WTC11 (cell line): ENCODE measurements at regions not wholly inside any gene's neighbourhood (a gene's known extent, or its start where the extent isn't known, plus 50 kb on each side); places are given as distances from the start of the nearest gene placed in this dataset.

ENCODE experiments used
- ATAC-seq: fragments of 200-7000 bp; cut with Tn5 transposase; 2 replicates; pipeline ENCODE4 v1.10.0; 2021; ENCODE audit warnings: mild to moderate bottlenecking, moderate library complexity
- CTCF ChIA-PET: fragments of 300-600 bp; sonication (Branson Sonifier 250); formaldehyde crosslinking; loops from one replicate; lab custom pipeline; 2021; ENCODE audit warnings: antibody characterized with exemption; lab: Charles Lee
- POLR2A ChIA-PET: fragments of 350-600 bp; sonication (Branson Sonifier 250); formaldehyde crosslinking; loops from one replicate; lab custom pipeline; 2021; ENCODE audit warnings: antibody characterized with exemption; lab: Charles Lee
- DNase-seq: peaks from one replicate; pipeline ENCODE4 v3.0.0; 2021; ENCODE audit warnings: low spot score
- H3K27ac Mint-ChIP-seq: 2 replicates; pipeline ENCODE4 v1.8.0; 2021; ENCODE audit warnings: mixed read lengths
- H3K27me3 Mint-ChIP-seq: 2 replicates; pipeline ENCODE4 v1.8.0; 2021; ENCODE audit warnings: low read depth, mild to moderate bottlenecking, moderate library complexity, mixed read lengths
- H3K36me3 Mint-ChIP-seq: 2 replicates; pipeline ENCODE4 v1.8.0; 2021; ENCODE audit warnings: mixed read lengths
- H3K4me1 Mint-ChIP-seq: 2 replicates; pipeline ENCODE4 v1.8.0; 2022; ENCODE audit warnings: mixed read lengths
- H3K4me3 Mint-ChIP-seq: 2 replicates; pipeline ENCODE4 v1.8.0; 2021; ENCODE audit warnings: mild to moderate bottlenecking, moderate library complexity, mixed read lengths
- H3K9me3 Mint-ChIP-seq: 2 replicates; pipeline ENCODE4 v1.8.0; 2021; ENCODE audit warnings: mixed read lengths
- CBFB ChIP-seq: sonication (generic); formaldehyde crosslinking; IDR thresholded peaks from 2 replicates; pipeline ENCODE4 v1.8.1; 2022; ENCODE audit warnings: mild to moderate bottlenecking, low read depth, missing genetic modification reagents
- CREB1 ChIP-seq: sonication (generic); formaldehyde crosslinking; IDR thresholded peaks from 2 replicates; pipeline ENCODE4 v1.8.0; 2023; ENCODE audit warnings: mild to moderate bottlenecking, missing genetic modification reagents
- EMX1 ChIP-seq: fragments of 250-450 bp; sonication (Bioruptor Pico); IDR thresholded peaks from 2 replicates; pipeline ENCODE4 v1.8.0; 2021; ENCODE audit warnings: mild to moderate bottlenecking
- FOXK1 ChIP-seq: sonication (generic); formaldehyde crosslinking; IDR thresholded peaks from 2 replicates; pipeline ENCODE4 v1.8.0; 2022; ENCODE audit warnings: mild to moderate bottlenecking, moderate library complexity, missing genetic modification reagents
- GRHL2 ChIP-seq: fragments of 250-450 bp; sonication (Bioruptor Pico); IDR thresholded peaks from 2 replicates; pipeline ENCODE4 v1.8.0; 2022; ENCODE audit warnings: mild to moderate bottlenecking, moderate library complexity; ENCODE audit not compliant: insufficient replicate concordance, severe bottlenecking
- GTF2I ChIP-seq: fragments of 250-450 bp; sonication (Bioruptor Pico); conservative IDR thresholded peaks from 2 replicates; pipeline ENCODE4 v1.4.0; 2021; ENCODE audit warnings: mild to moderate bottlenecking
- HMGA2 ChIP-seq: fragments of 250-450 bp; sonication (Bioruptor Pico); IDR thresholded peaks from 2 replicates; pipeline ENCODE4 v1.4.0; 2021; ENCODE audit warnings: mild to moderate bottlenecking, moderate library complexity
- NR3C1 ChIP-seq: sonication (generic); formaldehyde crosslinking; conservative IDR thresholded peaks from 2 replicates; pipeline ENCODE4 v1.8.1; 2023; ENCODE audit warnings: low read depth, mild to moderate bottlenecking, missing genetic modification reagents
- OVOL2 ChIP-seq: fragments of 250-450 bp; sonication (Bioruptor Pico); IDR thresholded peaks from 2 replicates; pipeline ENCODE4 v1.9.0; 2021; ENCODE audit warnings: mild to moderate bottlenecking, borderline replicate concordance
- SMAD3 ChIP-seq: sonication (generic); formaldehyde crosslinking; IDR thresholded peaks from 2 replicates; pipeline ENCODE4 v1.8.0; 2022; ENCODE audit warnings: missing genetic modification reagents, mild to moderate bottlenecking, borderline replicate concordance
- SMAD4 ChIP-seq: sonication (generic); formaldehyde crosslinking; IDR thresholded peaks from 2 replicates; pipeline ENCODE4 v1.8.0; 2022; ENCODE audit warnings: mild to moderate bottlenecking, missing genetic modification reagents
- TEAD1 ChIP-seq: sonication (generic); formaldehyde crosslinking; IDR thresholded peaks from 2 replicates; pipeline ENCODE4 v1.8.0; 2022; ENCODE audit warnings: mild to moderate bottlenecking, missing genetic modification reagents
- TP53 ChIP-seq: sonication (generic); formaldehyde crosslinking; IDR thresholded peaks from 2 replicates; pipeline ENCODE4 v1.8.1; 2023; ENCODE audit warnings: mild to moderate bottlenecking, missing genetic modification reagents
- ZNF232 ChIP-seq: sonication (generic); formaldehyde crosslinking; IDR thresholded peaks from 2 replicates; pipeline ENCODE4 v1.8.0; 2022; ENCODE audit warnings: mild to moderate bottlenecking, missing genetic modification reagents
- TF ChIP-seq, protein P1 (sequence below): sonication (generic); formaldehyde crosslinking; conservative IDR thresholded peaks from 2 replicates; pipeline ENCODE4 v1.8.1; 2023; ENCODE audit warnings: mild to moderate bottlenecking, low read depth, missing genetic modification reagents, moderate library complexity
- TF ChIP-seq, protein P2 (sequence below): sonication (generic); formaldehyde crosslinking; IDR thresholded peaks from 2 replicates; pipeline ENCODE4 v1.8.1; 2023; ENCODE audit warnings: mild to moderate bottlenecking, missing genetic modification reagents, moderate library complexity
- TF ChIP-seq, protein P3 (sequence below): sonication (generic); formaldehyde crosslinking; IDR thresholded peaks from 2 replicates; pipeline ENCODE4 v1.8.0; 2023; ENCODE audit warnings: missing genetic modification reagents, mild to moderate bottlenecking, borderline replicate concordance
- TF ChIP-seq, protein P4 (sequence below): fragments of 250-450 bp; sonication (Bioruptor Pico); IDR thresholded peaks from 2 replicates; pipeline ENCODE4 v1.9.0; 2021; ENCODE audit warnings: mild to moderate bottlenecking, borderline replicate concordance
- TF ChIP-seq, protein P5 (sequence below): fragments of 250-450 bp; sonication (Bioruptor Pico); IDR thresholded peaks from 2 replicates; pipeline ENCODE4 v1.9.0; 2021; ENCODE audit warnings: mild to moderate bottlenecking
- TF ChIP-seq, protein P6 (sequence below): sonication (generic); formaldehyde crosslinking; IDR thresholded peaks from 2 replicates; pipeline ENCODE4 v1.8.1; 2023; ENCODE audit warnings: mild to moderate bottlenecking, missing genetic modification reagents, moderate library complexity

DNA sequence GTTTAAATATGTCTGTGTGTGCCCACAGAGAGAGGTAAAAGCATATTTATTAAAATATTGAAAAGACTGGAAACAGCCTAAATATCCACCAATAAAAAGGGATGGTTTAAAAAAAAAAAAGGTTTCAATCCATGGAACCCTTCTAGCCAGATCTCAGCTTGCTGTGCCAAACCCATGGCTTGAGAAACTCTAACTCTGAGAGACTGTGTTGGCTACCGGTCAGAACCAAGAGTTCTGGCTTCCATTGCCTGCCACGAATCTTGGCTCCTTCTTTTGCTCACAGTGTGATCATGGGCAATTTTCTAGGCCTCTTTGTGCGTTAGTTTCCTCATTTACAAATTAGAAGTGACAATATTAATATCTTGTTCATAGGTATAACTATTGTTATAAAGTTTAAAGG is 201.3 kb upstream of the IRX3 start:
- POLR2A ChIA-PET, result no interaction called here
- no peak overlapping the region for H3K27ac Mint-ChIP-seq
- no peaks in the 10 kb centered on the region for H3K9me3 Mint-ChIP-seq
- no peak for ATAC-seq
- H3K4me1 Mint-ChIP-seq, result 0 out of 2 replicates have a peak, but pooled peaks cover 3% of the 10 kb centered on the region
- no peak overlapping the region for H3K4me3 Mint-ChIP-seq
- no peaks in the 10 kb centered on the region for H3K36me3 Mint-ChIP-seq
- CTCF ChIA-PET, result no interaction called here
- no peak for DNase-seq
- TF ChIP-seq, protein P1, sequence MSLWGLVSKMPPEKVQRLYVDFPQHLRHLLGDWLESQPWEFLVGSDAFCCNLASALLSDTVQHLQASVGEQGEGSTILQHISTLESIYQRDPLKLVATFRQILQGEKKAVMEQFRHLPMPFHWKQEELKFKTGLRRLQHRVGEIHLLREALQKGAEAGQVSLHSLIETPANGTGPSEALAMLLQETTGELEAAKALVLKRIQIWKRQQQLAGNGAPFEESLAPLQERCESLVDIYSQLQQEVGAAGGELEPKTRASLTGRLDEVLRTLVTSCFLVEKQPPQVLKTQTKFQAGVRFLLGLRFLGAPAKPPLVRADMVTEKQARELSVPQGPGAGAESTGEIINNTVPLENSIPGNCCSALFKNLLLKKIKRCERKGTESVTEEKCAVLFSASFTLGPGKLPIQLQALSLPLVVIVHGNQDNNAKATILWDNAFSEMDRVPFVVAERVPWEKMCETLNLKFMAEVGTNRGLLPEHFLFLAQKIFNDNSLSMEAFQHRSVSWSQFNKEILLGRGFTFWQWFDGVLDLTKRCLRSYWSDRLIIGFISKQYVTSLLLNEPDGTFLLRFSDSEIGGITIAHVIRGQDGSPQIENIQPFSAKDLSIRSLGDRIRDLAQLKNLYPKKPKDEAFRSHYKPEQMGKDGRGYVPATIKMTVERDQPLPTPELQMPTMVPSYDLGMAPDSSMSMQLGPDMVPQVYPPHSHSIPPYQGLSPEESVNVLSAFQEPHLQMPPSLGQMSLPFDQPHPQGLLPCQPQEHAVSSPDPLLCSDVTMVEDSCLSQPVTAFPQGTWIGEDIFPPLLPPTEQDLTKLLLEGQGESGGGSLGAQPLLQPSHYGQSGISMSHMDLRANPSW, result no peak
- TF ChIP-seq ZNF232, result no peak
- TF ChIP-seq, protein P2, sequence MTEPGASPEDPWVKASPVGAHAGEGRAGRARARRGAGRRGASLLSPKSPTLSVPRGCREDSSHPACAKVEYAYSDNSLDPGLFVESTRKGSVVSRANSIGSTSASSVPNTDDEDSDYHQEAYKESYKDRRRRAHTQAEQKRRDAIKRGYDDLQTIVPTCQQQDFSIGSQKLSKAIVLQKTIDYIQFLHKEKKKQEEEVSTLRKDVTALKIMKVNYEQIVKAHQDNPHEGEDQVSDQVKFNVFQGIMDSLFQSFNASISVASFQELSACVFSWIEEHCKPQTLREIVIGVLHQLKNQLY (CRISPR knock-in tag), result no peak
- no peak for TF ChIP-seq CREB1 (CRISPR knock-in tag)
- no peak for TF ChIP-seq SMAD3 (CRISPR knock-in tag)
- TF ChIP-seq, protein P3, sequence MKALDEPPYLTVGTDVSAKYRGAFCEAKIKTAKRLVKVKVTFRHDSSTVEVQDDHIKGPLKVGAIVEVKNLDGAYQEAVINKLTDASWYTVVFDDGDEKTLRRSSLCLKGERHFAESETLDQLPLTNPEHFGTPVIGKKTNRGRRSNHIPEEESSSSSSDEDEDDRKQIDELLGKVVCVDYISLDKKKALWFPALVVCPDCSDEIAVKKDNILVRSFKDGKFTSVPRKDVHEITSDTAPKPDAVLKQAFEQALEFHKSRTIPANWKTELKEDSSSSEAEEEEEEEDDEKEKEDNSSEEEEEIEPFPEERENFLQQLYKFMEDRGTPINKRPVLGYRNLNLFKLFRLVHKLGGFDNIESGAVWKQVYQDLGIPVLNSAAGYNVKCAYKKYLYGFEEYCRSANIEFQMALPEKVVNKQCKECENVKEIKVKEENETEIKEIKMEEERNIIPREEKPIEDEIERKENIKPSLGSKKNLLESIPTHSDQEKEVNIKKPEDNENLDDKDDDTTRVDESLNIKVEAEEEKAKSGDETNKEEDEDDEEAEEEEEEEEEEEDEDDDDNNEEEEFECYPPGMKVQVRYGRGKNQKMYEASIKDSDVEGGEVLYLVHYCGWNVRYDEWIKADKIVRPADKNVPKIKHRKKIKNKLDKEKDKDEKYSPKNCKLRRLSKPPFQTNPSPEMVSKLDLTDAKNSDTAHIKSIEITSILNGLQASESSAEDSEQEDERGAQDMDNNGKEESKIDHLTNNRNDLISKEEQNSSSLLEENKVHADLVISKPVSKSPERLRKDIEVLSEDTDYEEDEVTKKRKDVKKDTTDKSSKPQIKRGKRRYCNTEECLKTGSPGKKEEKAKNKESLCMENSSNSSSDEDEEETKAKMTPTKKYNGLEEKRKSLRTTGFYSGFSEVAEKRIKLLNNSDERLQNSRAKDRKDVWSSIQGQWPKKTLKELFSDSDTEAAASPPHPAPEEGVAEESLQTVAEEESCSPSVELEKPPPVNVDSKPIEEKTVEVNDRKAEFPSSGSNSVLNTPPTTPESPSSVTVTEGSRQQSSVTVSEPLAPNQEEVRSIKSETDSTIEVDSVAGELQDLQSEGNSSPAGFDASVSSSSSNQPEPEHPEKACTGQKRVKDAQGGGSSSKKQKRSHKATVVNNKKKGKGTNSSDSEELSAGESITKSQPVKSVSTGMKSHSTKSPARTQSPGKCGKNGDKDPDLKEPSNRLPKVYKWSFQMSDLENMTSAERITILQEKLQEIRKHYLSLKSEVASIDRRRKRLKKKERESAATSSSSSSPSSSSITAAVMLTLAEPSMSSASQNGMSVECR, result no peak
- no peak for TF ChIP-seq OVOL2 (CRISPR knock-in tag)
- TF ChIP-seq, protein P4, sequence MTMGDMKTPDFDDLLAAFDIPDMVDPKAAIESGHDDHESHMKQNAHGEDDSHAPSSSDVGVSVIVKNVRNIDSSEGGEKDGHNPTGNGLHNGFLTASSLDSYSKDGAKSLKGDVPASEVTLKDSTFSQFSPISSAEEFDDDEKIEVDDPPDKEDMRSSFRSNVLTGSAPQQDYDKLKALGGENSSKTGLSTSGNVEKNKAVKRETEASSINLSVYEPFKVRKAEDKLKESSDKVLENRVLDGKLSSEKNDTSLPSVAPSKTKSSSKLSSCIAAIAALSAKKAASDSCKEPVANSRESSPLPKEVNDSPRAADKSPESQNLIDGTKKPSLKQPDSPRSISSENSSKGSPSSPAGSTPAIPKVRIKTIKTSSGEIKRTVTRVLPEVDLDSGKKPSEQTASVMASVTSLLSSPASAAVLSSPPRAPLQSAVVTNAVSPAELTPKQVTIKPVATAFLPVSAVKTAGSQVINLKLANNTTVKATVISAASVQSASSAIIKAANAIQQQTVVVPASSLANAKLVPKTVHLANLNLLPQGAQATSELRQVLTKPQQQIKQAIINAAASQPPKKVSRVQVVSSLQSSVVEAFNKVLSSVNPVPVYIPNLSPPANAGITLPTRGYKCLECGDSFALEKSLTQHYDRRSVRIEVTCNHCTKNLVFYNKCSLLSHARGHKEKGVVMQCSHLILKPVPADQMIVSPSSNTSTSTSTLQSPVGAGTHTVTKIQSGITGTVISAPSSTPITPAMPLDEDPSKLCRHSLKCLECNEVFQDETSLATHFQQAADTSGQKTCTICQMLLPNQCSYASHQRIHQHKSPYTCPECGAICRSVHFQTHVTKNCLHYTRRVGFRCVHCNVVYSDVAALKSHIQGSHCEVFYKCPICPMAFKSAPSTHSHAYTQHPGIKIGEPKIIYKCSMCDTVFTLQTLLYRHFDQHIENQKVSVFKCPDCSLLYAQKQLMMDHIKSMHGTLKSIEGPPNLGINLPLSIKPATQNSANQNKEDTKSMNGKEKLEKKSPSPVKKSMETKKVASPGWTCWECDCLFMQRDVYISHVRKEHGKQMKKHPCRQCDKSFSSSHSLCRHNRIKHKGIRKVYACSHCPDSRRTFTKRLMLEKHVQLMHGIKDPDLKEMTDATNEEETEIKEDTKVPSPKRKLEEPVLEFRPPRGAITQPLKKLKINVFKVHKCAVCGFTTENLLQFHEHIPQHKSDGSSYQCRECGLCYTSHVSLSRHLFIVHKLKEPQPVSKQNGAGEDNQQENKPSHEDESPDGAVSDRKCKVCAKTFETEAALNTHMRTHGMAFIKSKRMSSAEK (CRISPR knock-in tag), result no peak
- TF ChIP-seq NR3C1 (CRISPR knock-in tag), result no peak
- TF ChIP-seq GRHL2 (CRISPR knock-in tag), result no peak
- TF ChIP-seq HMGA2 (CRISPR knock-in tag), result no peak
- TF ChIP-seq, protein P5, sequence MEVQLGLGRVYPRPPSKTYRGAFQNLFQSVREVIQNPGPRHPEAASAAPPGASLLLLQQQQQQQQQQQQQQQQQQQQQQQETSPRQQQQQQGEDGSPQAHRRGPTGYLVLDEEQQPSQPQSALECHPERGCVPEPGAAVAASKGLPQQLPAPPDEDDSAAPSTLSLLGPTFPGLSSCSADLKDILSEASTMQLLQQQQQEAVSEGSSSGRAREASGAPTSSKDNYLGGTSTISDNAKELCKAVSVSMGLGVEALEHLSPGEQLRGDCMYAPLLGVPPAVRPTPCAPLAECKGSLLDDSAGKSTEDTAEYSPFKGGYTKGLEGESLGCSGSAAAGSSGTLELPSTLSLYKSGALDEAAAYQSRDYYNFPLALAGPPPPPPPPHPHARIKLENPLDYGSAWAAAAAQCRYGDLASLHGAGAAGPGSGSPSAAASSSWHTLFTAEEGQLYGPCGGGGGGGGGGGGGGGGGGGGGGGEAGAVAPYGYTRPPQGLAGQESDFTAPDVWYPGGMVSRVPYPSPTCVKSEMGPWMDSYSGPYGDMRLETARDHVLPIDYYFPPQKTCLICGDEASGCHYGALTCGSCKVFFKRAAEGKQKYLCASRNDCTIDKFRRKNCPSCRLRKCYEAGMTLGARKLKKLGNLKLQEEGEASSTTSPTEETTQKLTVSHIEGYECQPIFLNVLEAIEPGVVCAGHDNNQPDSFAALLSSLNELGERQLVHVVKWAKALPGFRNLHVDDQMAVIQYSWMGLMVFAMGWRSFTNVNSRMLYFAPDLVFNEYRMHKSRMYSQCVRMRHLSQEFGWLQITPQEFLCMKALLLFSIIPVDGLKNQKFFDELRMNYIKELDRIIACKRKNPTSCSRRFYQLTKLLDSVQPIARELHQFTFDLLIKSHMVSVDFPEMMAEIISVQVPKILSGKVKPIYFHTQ (CRISPR knock-in tag), result no peak
- TF ChIP-seq GTF2I (CRISPR knock-in tag), result no peak
- no peak for TF ChIP-seq TP53 (CRISPR knock-in tag)
- TF ChIP-seq EMX1, result no peak
- TF ChIP-seq SMAD4 (CRISPR knock-in tag), result no peak
- TF ChIP-seq TEAD1, result no peak
- no peak for TF ChIP-seq CBFB (CRISPR knock-in tag)
- TF ChIP-seq, protein P6, sequence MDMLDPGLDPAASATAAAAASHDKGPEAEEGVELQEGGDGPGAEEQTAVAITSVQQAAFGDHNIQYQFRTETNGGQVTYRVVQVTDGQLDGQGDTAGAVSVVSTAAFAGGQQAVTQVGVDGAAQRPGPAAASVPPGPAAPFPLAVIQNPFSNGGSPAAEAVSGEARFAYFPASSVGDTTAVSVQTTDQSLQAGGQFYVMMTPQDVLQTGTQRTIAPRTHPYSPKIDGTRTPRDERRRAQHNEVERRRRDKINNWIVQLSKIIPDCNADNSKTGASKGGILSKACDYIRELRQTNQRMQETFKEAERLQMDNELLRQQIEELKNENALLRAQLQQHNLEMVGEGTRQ, result no peak
- no peak for TF ChIP-seq FOXK1 (CRISPR knock-in tag)
- TF ChIP-seq, all 79 proteins: peak for 0
- H3K27me3 Mint-ChIP-seq, result no peaks in the 10 kb centered on the region; the same call in 1 of the 2 replicates
